Spleen (tissue), 11 donors: ENCODE measurements at regions not wholly inside any gene's neighbourhood (a gene's known extent, or its start where the extent isn't known, plus 50 kb on each side); places are given as distances from the start of the nearest gene placed in this dataset.

Experiments
- DNase-seq: peaks from one replicate; pipeline ENCODE4 v3.0.0-alpha.2; 2020
- H3K27ac ChIP-seq, 8 donors: fragments of 200-600 bp; sonication (generic) in 7 of 8; 1 replicate in 4 of 8; 2 replicates in 4 of 8; pipeline versions ENCODE4 v1.5.0 to v1.8.0; 2016 to 2021; ENCODE audit warnings: inconsistent platforms in 4 of 8, mild to moderate bottlenecking in 4 of 8, moderate library complexity in 1 of 8
- H3K27me3 ChIP-seq, 7 donors: fragments of 200-600 bp; sonication (generic) in 6 of 7; replicated peaks in 1 of 7; 1 replicate in 4 of 7; 2 replicates in 3 of 7; pipeline versions ENCODE4 v1.5.0 to v1.8.0; 2016 to 2021; ENCODE audit warnings: inconsistent platforms in 3 of 7, mild to moderate bottlenecking in 1 of 7
- H3K36me3 ChIP-seq, 6 donors: fragments of 200-600 bp; sonication (generic) in 5 of 6; 1 replicate in 4 of 6; 2 replicates in 2 of 6; pipeline versions ENCODE4 v1.5.0 to v1.8.0; 2016 to 2021; ENCODE audit warnings: inconsistent platforms in 2 of 6
- H3K4me1 ChIP-seq, 6 donors: fragments of 200-600 bp; sonication (generic) in 5 of 6; 1 replicate in 3 of 6; 2 replicates in 3 of 6; pipeline versions ENCODE4 v1.5.0 to v1.8.0; 2016 to 2021; ENCODE audit warnings: inconsistent platforms in 3 of 6
- H3K4me3 ChIP-seq, 8 donors: fragments of 200-600 bp; sonication (generic) in 7 of 8; 1 replicate in 4 of 8; 2 replicates in 4 of 8; pipeline versions ENCODE4 v1.5.0 to v1.8.0; 2016 to 2021; ENCODE audit warnings: inconsistent platforms in 4 of 8, mild to moderate bottlenecking in 4 of 8, moderate library complexity in 2 of 8
- H3K9me3 ChIP-seq, 8 donors: fragments of 200-600 bp; sonication (generic) in 7 of 8; 1 replicate in 4 of 8; 2 replicates in 4 of 8; pipeline versions ENCODE4 v1.5.0 to v1.8.0; 2016 to 2021; ENCODE audit warnings: inconsistent platforms in 4 of 8
- CTCF ChIP-seq, 11 experiments: fragments of 200-600 bp in 7 of 11; fragments of 450-650 bp in 4 of 11; sonication (generic) in 4 of 11; IDR thresholded peaks in 8 of 11; conservative IDR thresholded peaks in 3 of 11; 1 replicate in 7 of 11; 2 replicates in 4 of 11; pipeline versions ENCODE4 v1.4.0 to v1.8.0; 2016 to 2021; ENCODE audit warnings: antibody characterized with exemption in 11 of 11, inconsistent platforms in 4 of 11, mild to moderate bottlenecking in 1 of 11
- POLR2A ChIP-seq, 3 donors: fragments of 450-650 bp; IDR thresholded peaks; one replicate each; pipeline ENCODE4 v1.5.1; 2017; ENCODE audit warnings: antibody characterized with exemption in 3 of 3, mild to moderate bottlenecking in 1 of 3
- POLR2AphosphoS5 ChIP-seq, 3 donors: sonication (generic); formaldehyde crosslinking; IDR thresholded peaks; one replicate each; pipeline ENCODE4 v1.5.1; 2017; ENCODE audit warnings: antibody characterized with exemption in 3 of 3
- WGBS, 5 donors: extraction: QIAGEN DNeasy Blood & Tissue Kit in 3 of 5; methylation state at CpG; one replicate each; pipeline versions ENCODE4 v1.1.5 to v1.1.7; 2013 to 2018; 5-methylcytosine and 5-hydroxymethylcytosine counted together
- intact Hi-C: fragments of 100-400 bp; cut with DNase I; formaldehyde crosslinking; loops from one replicate; pipeline ENCODE4 v1.15.0; 2023; ENCODE audit warnings: low total_unique reads
- donor health status: healthy with polysubstance abuse.
- donor health status: DM: no; HTN: no; CAD: no; lungs with moderate emphysema.
- donor health status: DM: no; HTN: no; CAD: no.
- donor health status: Bipolar disorder and iron deficiency.
- donor health status: healthy.
- donor health status: DM: no; HTN: no; CAD: no.
- donor health status: DM: yes; HTN: yes; CAD: no.

DNA sequence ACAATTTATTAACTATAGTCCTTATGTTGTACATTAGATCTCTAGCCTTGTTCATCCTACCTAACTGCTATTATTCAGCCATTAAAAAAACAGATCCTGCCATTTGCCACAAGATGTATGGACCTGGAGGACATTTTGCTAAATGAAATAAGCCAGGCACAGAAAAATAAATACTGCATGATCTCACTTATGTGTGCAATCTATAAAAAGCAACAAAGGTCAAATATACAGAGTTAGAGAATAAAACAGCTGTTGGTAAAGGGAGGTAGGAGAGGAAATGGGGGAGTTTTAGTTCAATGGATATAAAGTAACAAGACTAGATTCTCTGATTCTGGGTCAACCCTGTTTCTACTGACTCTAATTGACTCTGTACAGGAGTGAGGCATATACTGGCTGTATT, 103.3 kb upstream of the FAM9C start:
- H3K36me3 ChIP-seq = no peaks in the 10 kb centered on the region
- no peak overlapping the region for H3K27ac ChIP-seq
- intact Hi-C loops = no loop called here
- no peak overlapping the region for H3K4me3 ChIP-seq
- no peaks in the 10 kb centered on the region for H3K27me3 ChIP-seq
- TF ChIP-seq POLR2A (IDR thresholded peaks at IDR 0.05) (no peak), POLR2AphosphoS5 (IDR thresholded peaks at IDR 0.05) (no peak)
- no peak for DNase-seq
- peaks cover 0 to 3% (median 0%) of the 10 kb centered on the region in 6 donors for H3K4me1 ChIP-seq
- peaks cover 0 to 21% (median 6%) of the 10 kb centered on the region in 8 donors for H3K9me3 ChIP-seq

GRCh38 chrX:13147147-13147546, 102.7 kb upstream of the FAM9C start:
- Histone ChIP-seq H3K4me3 (no peak overlapping the region), H3K27ac (no peak overlapping the region), H3K27me3 (no peaks in the 10 kb centered on the region), H3K9me3 (peaks cover 0 to 15% (median 6%) of the 10 kb centered on the region in 8 donors), H3K4me1 (peaks cover 0 to 3% (median 0%) of the 10 kb centered on the region in 6 donors), H3K36me3 (no peaks in the 10 kb centered on the region)
- DNase-seq = no peak
- WGBS, 5 donors = 92 to 98% (median 95%) methylated on average over 3 of the region's 3 CpGs
- intact Hi-C loops = no loop called here
- no peak for TF ChIP-seq POLR2A (IDR thresholded peaks at IDR 0.05)
- no peak for TF ChIP-seq POLR2AphosphoS5 (IDR thresholded peaks at IDR 0.05)
- TF ChIP-seq CTCF (IDR thresholded peaks at IDR 0.05 in 8 of 11, conservative IDR thresholded peaks at IDR 0.05 in 3 of 11) = no peak

DNA sequence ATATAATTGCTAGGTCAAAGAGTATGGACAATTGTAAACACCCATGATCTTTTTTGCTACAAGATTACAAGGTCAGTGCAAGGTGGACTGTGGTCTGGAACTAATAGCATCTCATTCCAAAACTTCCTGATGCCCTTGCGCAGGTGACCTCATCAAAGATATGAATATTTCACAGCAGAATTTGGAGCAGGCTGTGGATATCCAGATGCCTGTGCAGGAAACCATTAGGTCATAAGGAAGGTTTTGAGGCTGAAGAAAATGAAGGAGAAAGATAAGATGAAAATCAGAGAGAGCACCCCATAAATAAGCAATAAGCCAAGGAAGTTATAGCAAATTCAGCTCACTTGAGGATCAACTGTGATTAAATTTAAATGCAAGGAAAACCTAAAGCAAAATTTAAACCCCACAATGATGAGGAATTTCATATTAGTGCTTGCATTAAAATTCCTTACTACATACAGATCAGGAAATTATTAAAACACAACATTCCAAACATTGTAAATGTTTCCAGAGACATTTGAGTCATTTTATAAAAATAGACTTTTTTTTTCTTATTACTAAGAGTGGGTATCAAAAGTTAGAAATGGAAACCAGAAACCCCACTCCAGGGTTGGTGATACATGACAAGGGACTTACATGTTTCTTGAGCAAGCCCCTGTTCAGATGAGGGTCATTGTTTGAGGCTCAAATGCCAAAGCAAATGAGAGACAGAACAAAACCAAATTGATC, 100.7 kb upstream of the FAM9C start:
- Histone ChIP-seq H3K4me3 (no peak overlapping the region), H3K27ac (no peak overlapping the region), H3K9me3 (peaks cover 0 to 13% (median 6%) of the 10 kb centered on the region in 8 donors), H3K4me1 (no peaks in the 10 kb centered on the region), H3K36me3 (no peaks in the 10 kb centered on the region), H3K27me3 (peaks cover 0 to 5% (median 0%) of the 10 kb centered on the region in 7 donors)
- no peak for DNase-seq
- 76 to 93% (median 85%) methylated on average over 1 of the region's 1 CpG for WGBS, 5 donors
- TF ChIP-seq CTCF (IDR thresholded peaks at IDR 0.05 in 8 of 11, conservative IDR thresholded peaks at IDR 0.05 in 3 of 11) = no peak
- TF ChIP-seq POLR2A (IDR thresholded peaks at IDR 0.05) = no peak
- no peak for TF ChIP-seq POLR2AphosphoS5 (IDR thresholded peaks at IDR 0.05)
- intact Hi-C loops = no loop called here

- peak overlapping the region in 3 of 8 donors; percentile 1 to 45 (median 21) for H3K27ac ChIP-seq
- peaks cover 0 to 24% (median 11%) of the 10 kb centered on the region in 8 donors for H3K9me3 ChIP-seq
- intact Hi-C loops = no loop called here
- H3K4me3 ChIP-seq = no peak overlapping the region
- 24 to 65% (median 51%) methylated on average over 3 of the region's 3 CpGs for WGBS, 5 donors
- no peak for TF ChIP-seq POLR2AphosphoS5 (IDR thresholded peaks at IDR 0.05)
- TF ChIP-seq CTCF (IDR thresholded peaks at IDR 0.05 in 8 of 11, conservative IDR thresholded peaks at IDR 0.05 in 3 of 11) = no peak
- TF ChIP-seq POLR2A (IDR thresholded peaks at IDR 0.05) = no peak
- no peaks in the 10 kb centered on the region for H3K36me3 ChIP-seq
- no peak for DNase-seq
- H3K27me3 ChIP-seq = peaks cover 0 to 6% (median 0%) of the 10 kb centered on the region in 7 donors
- no peaks in the 10 kb centered on the region for H3K4me1 ChIP-seq
Observed at GRCh38 chrX:13142891-13143290, 98.5 kb upstream of the FAM9C start.
